Nephron (organoid): ENCODE measurements at regions not wholly inside any gene's neighbourhood (a gene's known extent, or its start where the extent isn't known, plus 50 kb on each side); places are given as distances from the start of the nearest gene placed in this dataset.

ENCODE experiments used
- H3K27ac Mint-ChIP-seq, 3 experiments: 2 replicates each; pipeline ENCODE4 v1.8.0; 2020; ENCODE audit warnings: mixed read lengths in 3 of 3, mild to moderate bottlenecking in 2 of 3, moderate library complexity in 1 of 3
- H3K27me3 Mint-ChIP-seq: 2 replicates; pipeline ENCODE4 v1.8.0; 2021; ENCODE audit warnings: low read depth, mild to moderate bottlenecking, moderate library complexity, mixed read lengths
- H3K36me3 Mint-ChIP-seq: 2 replicates; pipeline ENCODE4 v1.8.0; 2020; ENCODE audit warnings: low read depth, mixed read lengths
- H3K4me1 Mint-ChIP-seq: 2 replicates; pipeline ENCODE4 v1.8.0; 2020; ENCODE audit warnings: mixed read lengths
- H3K4me3 Mint-ChIP-seq, 3 experiments: 2 replicates each; pipeline ENCODE4 v1.8.0; 2020; ENCODE audit warnings: mild to moderate bottlenecking in 3 of 3, mixed read lengths in 3 of 3, moderate library complexity in 2 of 3
- H3K9me3 Mint-ChIP-seq: 2 replicates; pipeline ENCODE4 v1.8.0; 2020; ENCODE audit warnings: mixed read lengths
- TF ChIP-seq, protein P1 (sequence below), 3 experiments: fragments of 200-600 bp; sonication (generic); IDR thresholded peaks; one replicate each; pipeline ENCODE4 v1.5.0; 2021; ENCODE audit warnings: antibody characterized with exemption in 3 of 3; ENCODE audit not compliant: unreplicated experiment in 3 of 3

DNA sequence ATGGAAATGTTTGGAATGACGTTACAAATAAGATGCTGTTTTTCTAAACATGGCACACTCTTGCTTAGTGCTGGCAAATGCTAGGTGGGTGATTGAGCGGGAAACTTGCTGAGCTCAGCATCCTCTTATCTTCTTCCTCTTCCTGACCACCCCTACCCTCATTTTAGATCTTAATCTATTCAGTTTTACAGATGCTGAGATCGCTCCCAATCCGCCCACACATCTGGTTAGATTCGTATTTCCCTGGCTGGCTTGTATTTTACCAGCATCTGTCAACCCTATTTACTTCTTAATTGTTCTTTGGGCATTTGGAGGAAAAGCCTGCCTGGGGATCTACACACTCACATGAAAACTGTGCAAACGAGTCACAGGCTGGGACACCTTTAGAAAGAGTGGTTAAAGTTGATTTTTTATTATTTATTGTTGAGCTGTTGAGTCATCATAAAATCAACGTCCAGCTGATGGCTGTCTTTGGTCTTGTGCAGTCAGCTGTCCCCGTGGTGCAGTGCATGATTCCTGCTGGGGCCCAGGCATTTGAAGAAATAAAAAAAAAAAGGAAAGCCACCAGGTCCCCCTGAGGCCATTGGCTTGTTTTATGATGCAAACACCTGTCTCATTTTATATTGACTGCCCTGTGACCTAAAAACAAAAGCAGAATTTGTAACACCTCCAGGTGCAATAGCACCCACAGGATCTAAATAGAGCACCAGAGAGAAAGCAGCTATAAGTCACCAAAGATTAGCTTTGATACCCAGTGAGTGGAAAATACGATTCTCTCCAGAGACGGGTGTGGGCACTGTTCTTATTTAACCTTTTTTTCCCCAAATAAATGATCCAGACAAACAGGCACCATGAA lies 258.6 kb downstream of the HS3ST3B1 start:
- Mint-ChIP-seq H3K4me1 (peaks cover 5% of the 10 kb centered on the region), H3K9me3 (peaks cover 3% of the 10 kb centered on the region), H3K36me3 (no peaks in the 10 kb centered on the region), H3K27ac (no peak overlapping the region), H3K4me3 (no peak overlapping the region), H3K27me3 (peaks cover 13% of the 10 kb centered on the region)
- TF ChIP-seq, protein P1, sequence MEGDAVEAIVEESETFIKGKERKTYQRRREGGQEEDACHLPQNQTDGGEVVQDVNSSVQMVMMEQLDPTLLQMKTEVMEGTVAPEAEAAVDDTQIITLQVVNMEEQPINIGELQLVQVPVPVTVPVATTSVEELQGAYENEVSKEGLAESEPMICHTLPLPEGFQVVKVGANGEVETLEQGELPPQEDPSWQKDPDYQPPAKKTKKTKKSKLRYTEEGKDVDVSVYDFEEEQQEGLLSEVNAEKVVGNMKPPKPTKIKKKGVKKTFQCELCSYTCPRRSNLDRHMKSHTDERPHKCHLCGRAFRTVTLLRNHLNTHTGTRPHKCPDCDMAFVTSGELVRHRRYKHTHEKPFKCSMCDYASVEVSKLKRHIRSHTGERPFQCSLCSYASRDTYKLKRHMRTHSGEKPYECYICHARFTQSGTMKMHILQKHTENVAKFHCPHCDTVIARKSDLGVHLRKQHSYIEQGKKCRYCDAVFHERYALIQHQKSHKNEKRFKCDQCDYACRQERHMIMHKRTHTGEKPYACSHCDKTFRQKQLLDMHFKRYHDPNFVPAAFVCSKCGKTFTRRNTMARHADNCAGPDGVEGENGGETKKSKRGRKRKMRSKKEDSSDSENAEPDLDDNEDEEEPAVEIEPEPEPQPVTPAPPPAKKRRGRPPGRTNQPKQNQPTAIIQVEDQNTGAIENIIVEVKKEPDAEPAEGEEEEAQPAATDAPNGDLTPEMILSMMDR (IDR thresholded peaks at IDR 0.05; ENCODE audit: unreplicated experiment in 3 of 3): no peak

- H3K27ac Mint-ChIP-seq: no peak overlapping the region
- H3K36me3 Mint-ChIP-seq: no peaks in the 10 kb centered on the region
- H3K4me3 Mint-ChIP-seq: no peak overlapping the region
- peaks cover 8% of the 10 kb centered on the region for H3K27me3 Mint-ChIP-seq
- TF ChIP-seq, protein P1 (IDR thresholded peaks at IDR 0.05; ENCODE audit: unreplicated experiment in 3 of 3): no peak
- H3K9me3 Mint-ChIP-seq: peaks cover 3% of the 10 kb centered on the region
- peaks cover 5% of the 10 kb centered on the region for H3K4me1 Mint-ChIP-seq
These were observed 256.6 kb downstream of the HS3ST3B1 start for GRCh38 chr17:14557480-14557879.

DNA sequence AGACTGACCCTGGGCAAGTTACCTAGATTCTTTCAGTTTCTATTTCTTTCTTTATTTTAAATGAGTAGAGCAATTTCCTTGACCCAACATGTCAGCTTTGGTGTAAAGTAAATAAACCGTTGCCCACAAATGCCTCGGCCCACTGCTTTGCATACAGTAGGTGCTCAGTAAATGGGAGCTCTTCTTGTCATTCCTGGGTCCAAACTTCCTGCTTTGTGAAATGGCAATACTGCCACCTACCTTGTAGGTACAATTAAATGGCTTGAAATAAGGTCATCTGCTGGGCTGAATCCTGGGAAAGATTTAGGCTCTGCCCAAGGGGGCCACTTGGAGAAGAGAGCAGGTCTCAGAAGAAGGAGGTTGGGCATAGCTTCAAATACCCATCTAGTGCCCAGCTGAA lies 253.0 kb downstream of the HS3ST3B1 start:
- H3K4me1 Mint-ChIP-seq: no peaks in the 10 kb centered on the region

GRCh38 chr17:14552306-14552705 lies 251.4 kb downstream of the HS3ST3B1 start:
- H3K4me1 Mint-ChIP-seq: no peaks in the 10 kb centered on the region
- TF ChIP-seq, protein P1 (IDR thresholded peaks at IDR 0.05; ENCODE audit: unreplicated experiment in 3 of 3): no peak
- H3K4me3 Mint-ChIP-seq: no peak overlapping the region
- peaks cover 8% of the 10 kb centered on the region for H3K27me3 Mint-ChIP-seq
- no peak overlapping the region for H3K27ac Mint-ChIP-seq
- H3K36me3 Mint-ChIP-seq: no peaks in the 10 kb centered on the region
- H3K9me3 Mint-ChIP-seq: no peaks in the 10 kb centered on the region

More for the DNA sequence above, 253.0 kb downstream of the HS3ST3B1 start:
- H3K27ac Mint-ChIP-seq: no peak overlapping the region
- peaks cover 8% of the 10 kb centered on the region for H3K27me3 Mint-ChIP-seq
- no peaks in the 10 kb centered on the region for H3K36me3 Mint-ChIP-seq
- no peaks in the 10 kb centered on the region for H3K9me3 Mint-ChIP-seq
- H3K4me3 Mint-ChIP-seq: no peak overlapping the region
- TF ChIP-seq, protein P1 (IDR thresholded peaks at IDR 0.05; ENCODE audit: unreplicated experiment in 3 of 3): no peak

DNA sequence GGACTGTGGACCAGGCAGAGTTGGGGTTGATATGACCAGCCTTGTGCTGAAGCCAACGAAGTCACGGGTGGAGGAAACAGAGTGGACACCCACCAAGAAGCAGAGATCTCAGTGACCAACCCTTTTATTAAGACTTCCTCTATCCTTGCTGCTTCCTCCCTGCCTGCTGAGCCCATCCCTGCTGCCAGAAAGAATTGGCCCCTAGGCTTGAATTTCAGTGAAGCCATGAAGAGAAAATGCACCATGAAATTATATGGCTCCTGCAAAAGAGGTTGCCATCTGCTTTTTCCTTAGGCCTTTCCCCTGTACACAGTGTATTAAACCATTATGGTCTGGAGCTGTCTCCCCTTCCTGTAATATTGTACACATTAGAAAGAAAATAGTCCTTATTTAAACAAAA lies 246.7 kb downstream of the HS3ST3B1 start:
- H3K36me3 Mint-ChIP-seq: no peaks in the 10 kb centered on the region
- no peak overlapping the region for H3K4me3 Mint-ChIP-seq
- no peaks in the 10 kb centered on the region for H3K27me3 Mint-ChIP-seq
- TF ChIP-seq, protein P1 (IDR thresholded peaks at IDR 0.05; ENCODE audit: unreplicated experiment in 3 of 3): no peak
- H3K4me1 Mint-ChIP-seq: no peaks in the 10 kb centered on the region
- H3K27ac Mint-ChIP-seq: no peak overlapping the region
- peaks cover 4% of the 10 kb centered on the region for H3K9me3 Mint-ChIP-seq

DNA sequence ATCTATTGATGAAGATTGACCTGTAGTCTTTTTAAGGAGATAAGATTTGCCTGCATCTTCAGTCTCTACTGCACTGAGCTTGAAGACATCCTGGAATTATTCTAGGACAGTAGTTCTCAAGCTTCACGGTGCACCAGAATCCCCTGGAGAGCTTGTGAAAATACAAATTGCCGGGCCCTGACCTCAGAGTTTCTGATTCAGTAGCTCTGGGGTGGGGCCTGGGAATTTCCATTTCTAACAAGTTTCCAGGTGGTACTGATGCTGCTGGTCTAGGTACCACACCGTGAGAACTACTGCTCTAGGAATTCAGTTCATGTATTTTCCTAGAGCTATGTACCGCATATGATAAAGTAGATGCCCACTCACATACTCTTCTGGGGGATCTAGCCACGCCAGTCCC lies 246.1 kb downstream of the HS3ST3B1 start:
- Mint-ChIP-seq H3K9me3 (peaks cover 4% of the 10 kb centered on the region), H3K36me3 (no peaks in the 10 kb centered on the region), H3K4me1 (no peaks in the 10 kb centered on the region), H3K4me3 (no peak overlapping the region), H3K27ac (no peak overlapping the region), H3K27me3 (no peaks in the 10 kb centered on the region)
- TF ChIP-seq, protein P1 (IDR thresholded peaks at IDR 0.05; ENCODE audit: unreplicated experiment in 3 of 3): no peak
